OCI-LY1 (cell line): ENCODE measurements at regions not wholly inside any gene's neighbourhood (a gene's known extent, or its start where the extent isn't known, plus 50 kb on each side); places are given as distances from the start of the nearest gene placed in this dataset.

Experiments used
- H2AFZ ChIP-seq: fragments of 200-600 bp; sonication (generic), shearing (Covaris generic); 2 replicates; pipeline ENCODE4 v1.6.0; 2014; ENCODE audit warnings: antibody characterized with exemption, mild to moderate bottlenecking, low read length
- H3F3A ChIP-seq: fragments of 200-600 bp; sonication (generic), shearing (Covaris generic); 2 replicates; pipeline ENCODE4 v1.6.0; 2014; ENCODE audit warnings: mild to moderate bottlenecking, antibody characterized with exemption, low read length, moderate library complexity; ENCODE audit not compliant: insufficient read depth
- H3K27ac ChIP-seq: fragments of 200-600 bp; sonication (generic); 2 replicates; pipeline ENCODE4 v1.5.1; 2014; ENCODE audit warnings: low read length, mixed run types, mild to moderate bottlenecking, low read depth; ENCODE audit not compliant: poor library complexity, severe bottlenecking
- H3K27me3 ChIP-seq: fragments of 200-600 bp; sonication (generic); 2 replicates; pipeline ENCODE4 v1.6.0; 2014; ENCODE audit warnings: antibody characterized with exemption, mild to moderate bottlenecking, low read length, moderate library complexity; ENCODE audit not compliant: insufficient read depth
- H3K36me3 ChIP-seq: fragments of 200-600 bp; sonication (generic); 2 replicates; pipeline ENCODE4 v1.6.1; 2014; ENCODE audit warnings: mild to moderate bottlenecking, antibody characterized with exemption, low read length, moderate library complexity, mixed read lengths; ENCODE audit not compliant: insufficient read depth
- H3K4me1 ChIP-seq: fragments of 200-600 bp; sonication (generic); 2 replicates; pipeline ENCODE4 v1.5.1; 2014; ENCODE audit warnings: mild to moderate bottlenecking, low read length, moderate library complexity; ENCODE audit not compliant: insufficient read depth, severe bottlenecking
- H3K4me2 ChIP-seq: fragments of 200-600 bp; sonication (generic), shearing (Covaris generic); 2 replicates; pipeline ENCODE4 v1.6.1; 2014; ENCODE audit warnings: low read length
- H3K4me3 ChIP-seq: fragments of 200-600 bp; sonication (generic); 2 replicates; pipeline ENCODE4 v1.5.1; 2014; ENCODE audit warnings: low read length, low read depth, mild to moderate bottlenecking, mixed read lengths; ENCODE audit not compliant: poor library complexity, severe bottlenecking
- H3K79me2 ChIP-seq: fragments of 200-600 bp; shearing (Covaris generic); 2 replicates; pipeline ENCODE4 v1.6.1; 2016; ENCODE audit warnings: mixed run types, low read length, mixed read lengths; ENCODE audit not compliant: insufficient read depth
- H3K9ac ChIP-seq: fragments of 200-600 bp; sonication (generic), shearing (Covaris generic); 2 replicates; pipeline ENCODE4 v1.6.1; 2014; ENCODE audit warnings: mild to moderate bottlenecking, low read length, mixed read lengths
- H3K9me2 ChIP-seq: fragments of 200-600 bp; sonication (generic), shearing (Covaris generic); 2 replicates; pipeline ENCODE4 v1.6.1; 2014; ENCODE audit warnings: low read depth, mild to moderate bottlenecking, low read length, mixed read lengths
- H3K9me3 ChIP-seq: fragments of 200-600 bp; shearing (Covaris generic); 2 replicates; pipeline ENCODE4 v1.6.1; 2014; ENCODE audit warnings: low read length, mixed read lengths
- H4K20me1 ChIP-seq: fragments of 200-600 bp; sonication (generic), shearing (Covaris generic); 2 replicates; pipeline ENCODE4 v1.6.0; 2016; ENCODE audit warnings: mild to moderate bottlenecking, low read length; ENCODE audit not compliant: insufficient read depth
- EZH2 ChIP-seq: fragments of 200-600 bp; sonication (generic), shearing (Covaris generic); IDR thresholded peaks from 2 replicates; pipeline ENCODE4 v1.8.0; 2017; ENCODE audit warnings: borderline replicate concordance, mixed run types, mild to moderate bottlenecking, antibody characterized with exemption, low read length, moderate library complexity, mixed read lengths
- TF ChIP-seq, protein P1 (sequence below): fragments of 200-600 bp; sonication (generic), shearing (Covaris generic); IDR thresholded peaks from 2 replicates; pipeline ENCODE4 v1.5.1; 2017; ENCODE audit warnings: mild to moderate bottlenecking, antibody characterized with exemption, low read length, moderate library complexity, mixed read lengths

DNA sequence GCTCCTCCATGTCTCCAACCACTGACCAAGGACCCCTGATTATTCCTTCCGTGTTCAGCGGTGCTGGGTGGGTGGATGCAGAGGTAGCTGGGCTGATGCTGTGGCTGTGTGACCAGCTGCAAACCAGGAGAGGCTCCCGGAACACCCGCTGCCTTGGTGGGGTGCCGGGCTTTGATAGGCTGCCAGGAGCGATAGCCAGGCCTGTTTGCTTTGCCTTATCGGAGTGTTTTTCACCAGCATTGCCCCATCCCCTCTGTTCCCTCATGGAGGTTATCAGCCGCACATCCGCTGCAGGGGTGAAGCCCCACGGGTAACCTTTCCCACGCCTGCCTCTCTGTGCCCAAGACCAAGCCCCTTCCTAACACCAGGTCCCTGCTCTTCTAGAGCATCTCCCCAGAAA is 354.3 kb downstream of the C16orf95 start:
- Histone ChIP-seq H3F3A (no peaks in the 10 kb centered on the region), H2AFZ (no peak overlapping the region), H3K79me2 (no peaks in the 10 kb centered on the region), H3K9me2 (no peaks in the 10 kb centered on the region), H3K4me2 (no peak overlapping the region), H3K9ac (no peak overlapping the region), H3K4me3 (no peak overlapping the region), H3K27me3 (no peaks in the 10 kb centered on the region), H3K36me3 (no peaks in the 10 kb centered on the region), H4K20me1 (no peaks in the 10 kb centered on the region), H3K9me3 (no peaks in the 10 kb centered on the region), H3K27ac (no peak overlapping the region), H3K4me1 (no peaks in the 10 kb centered on the region)
- TF ChIP-seq EZH2, result no peak
- TF ChIP-seq, protein P1, sequence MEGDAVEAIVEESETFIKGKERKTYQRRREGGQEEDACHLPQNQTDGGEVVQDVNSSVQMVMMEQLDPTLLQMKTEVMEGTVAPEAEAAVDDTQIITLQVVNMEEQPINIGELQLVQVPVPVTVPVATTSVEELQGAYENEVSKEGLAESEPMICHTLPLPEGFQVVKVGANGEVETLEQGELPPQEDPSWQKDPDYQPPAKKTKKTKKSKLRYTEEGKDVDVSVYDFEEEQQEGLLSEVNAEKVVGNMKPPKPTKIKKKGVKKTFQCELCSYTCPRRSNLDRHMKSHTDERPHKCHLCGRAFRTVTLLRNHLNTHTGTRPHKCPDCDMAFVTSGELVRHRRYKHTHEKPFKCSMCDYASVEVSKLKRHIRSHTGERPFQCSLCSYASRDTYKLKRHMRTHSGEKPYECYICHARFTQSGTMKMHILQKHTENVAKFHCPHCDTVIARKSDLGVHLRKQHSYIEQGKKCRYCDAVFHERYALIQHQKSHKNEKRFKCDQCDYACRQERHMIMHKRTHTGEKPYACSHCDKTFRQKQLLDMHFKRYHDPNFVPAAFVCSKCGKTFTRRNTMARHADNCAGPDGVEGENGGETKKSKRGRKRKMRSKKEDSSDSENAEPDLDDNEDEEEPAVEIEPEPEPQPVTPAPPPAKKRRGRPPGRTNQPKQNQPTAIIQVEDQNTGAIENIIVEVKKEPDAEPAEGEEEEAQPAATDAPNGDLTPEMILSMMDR, result no peak

DNA sequence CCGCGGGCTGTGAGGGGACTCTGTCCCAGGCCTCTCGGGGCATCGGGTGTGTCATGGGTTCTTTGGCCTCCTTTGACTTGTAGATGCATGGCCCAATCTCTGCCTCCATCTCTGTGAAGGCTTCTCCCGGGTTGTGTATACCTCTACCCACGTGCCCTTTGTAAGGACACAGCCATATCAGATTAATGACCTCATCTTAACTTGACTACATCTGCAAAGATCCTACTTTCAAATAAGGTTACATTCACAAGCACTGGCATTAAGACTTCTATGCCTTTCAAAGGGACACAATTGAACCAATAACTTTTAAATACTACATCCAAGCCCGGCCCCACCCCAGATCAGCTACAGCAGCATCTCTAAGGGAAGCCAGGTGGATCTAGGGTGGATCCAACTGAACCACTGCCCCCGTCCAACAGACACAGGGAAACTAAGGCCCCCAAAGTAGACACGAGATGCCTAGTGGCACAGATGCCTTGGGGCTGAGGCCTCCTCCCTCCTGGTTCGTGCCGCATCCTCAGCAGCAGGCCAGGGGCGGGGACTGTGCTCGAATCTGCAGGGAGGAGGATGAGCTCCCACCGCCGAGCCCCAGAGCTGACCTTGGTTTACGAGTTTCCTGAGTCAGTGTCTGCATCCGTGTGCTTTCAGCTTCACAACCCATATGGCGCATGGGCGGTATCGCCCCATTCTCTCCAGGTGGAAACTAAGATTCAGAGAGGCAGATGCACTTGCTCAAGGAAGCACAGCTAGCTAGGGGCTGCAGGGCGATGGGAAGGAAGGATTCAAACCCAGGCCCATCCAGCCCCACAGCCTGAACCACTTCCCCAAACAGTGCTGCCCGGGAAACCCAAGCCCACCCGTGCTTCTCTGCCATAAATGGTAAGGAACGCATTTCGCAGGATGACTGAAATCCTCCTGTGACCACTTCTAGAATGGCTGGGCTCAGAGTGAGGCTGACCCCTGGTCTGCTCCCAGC is 353.3 kb downstream of the C16orf95 start:
- no peak overlapping the region for H3K9ac ChIP-seq
- no peaks in the 10 kb centered on the region for H3K27me3 ChIP-seq
- H3K9me2 ChIP-seq, result no peaks in the 10 kb centered on the region
- no peaks in the 10 kb centered on the region for H3F3A ChIP-seq
- no peak overlapping the region for H3K27ac ChIP-seq
- TF ChIP-seq EZH2, result no peak
- TF ChIP-seq, protein P1, result no peak
- no peaks in the 10 kb centered on the region for H3K79me2 ChIP-seq
- H4K20me1 ChIP-seq, result no peaks in the 10 kb centered on the region
- H3K36me3 ChIP-seq, result no peaks in the 10 kb centered on the region
- H2AFZ ChIP-seq, result no peak overlapping the region
- no peak overlapping the region for H3K4me2 ChIP-seq
- H3K9me3 ChIP-seq, result no peaks in the 10 kb centered on the region
- no peaks in the 10 kb centered on the region for H3K4me1 ChIP-seq
- no peak overlapping the region for H3K4me3 ChIP-seq

DNA sequence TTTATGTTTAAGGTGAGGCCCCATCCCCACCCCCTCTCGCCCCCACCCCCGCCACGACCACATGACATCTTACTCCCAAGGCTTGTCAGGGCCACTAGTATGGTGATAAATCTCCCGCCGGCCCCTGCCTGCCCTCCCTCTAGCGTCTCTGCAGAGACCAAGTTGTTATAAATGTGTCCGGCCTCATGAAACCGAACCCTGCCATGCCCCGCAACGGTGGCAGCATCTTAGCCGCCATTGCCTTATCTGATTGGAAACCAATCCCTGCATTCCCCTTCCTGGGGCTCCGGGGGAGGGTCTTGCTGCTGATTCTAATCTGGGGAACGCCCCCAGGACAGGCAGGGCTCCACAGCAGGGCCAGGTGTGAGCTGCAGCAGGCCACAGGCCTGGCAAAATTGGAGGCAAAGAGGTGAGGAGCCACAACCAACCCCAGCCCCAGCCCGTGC is 352.4 kb downstream of the C16orf95 start:
- H3K4me3 ChIP-seq, result no peak overlapping the region
- H3K27ac ChIP-seq, result no peak overlapping the region
- H3K27me3 ChIP-seq, result no peaks in the 10 kb centered on the region
- no peaks in the 10 kb centered on the region for H3K9me2 ChIP-seq
- H3K4me2 ChIP-seq, result no peak overlapping the region
- H3F3A ChIP-seq, result no peaks in the 10 kb centered on the region
- H3K9me3 ChIP-seq, result no peaks in the 10 kb centered on the region
- H3K36me3 ChIP-seq, result no peaks in the 10 kb centered on the region
- H2AFZ ChIP-seq, result no peak overlapping the region
- H3K9ac ChIP-seq, result no peak overlapping the region
- H3K79me2 ChIP-seq, result no peaks in the 10 kb centered on the region
- H4K20me1 ChIP-seq, result no peaks in the 10 kb centered on the region
- TF ChIP-seq, protein P1, result no peak
- TF ChIP-seq EZH2, result no peak
- no peaks in the 10 kb centered on the region for H3K4me1 ChIP-seq
